Erythroblast (primary cell): ENCODE measurements at regions not wholly inside any gene's neighbourhood (a gene's known extent, or its start where the extent isn't known, plus 50 kb on each side); places are given as distances from the start of the nearest gene placed in this dataset.

Experiments
- GATA1 ChIP-seq: IDR thresholded peaks from 2 replicates; pipeline ENCODE4 v1.6.1; 2011; ENCODE audit warnings: low read depth, mild to moderate bottlenecking, control low read depth, low read length, moderate library complexity
- POLR2A ChIP-seq: IDR thresholded peaks from 2 replicates; pipeline ENCODE4 v1.6.1; 2011; ENCODE audit warnings: mild to moderate bottlenecking, low read length

GRCh38 chr9:79242489-79242888 is 329.3 kb upstream of the TLE4 start:
- TF ChIP-seq POLR2A (no peak), GATA1 (no peak)
